T47D (cell line): ENCODE measurements at regions not wholly inside any gene's neighbourhood (a gene's known extent, or its start where the extent isn't known, plus 50 kb on each side); places are given as distances from the start of the nearest gene placed in this dataset.
"Not testable (repeated sequence)": the region's sequence is repeated elsewhere in the genome, so short reads cannot be mapped to it uniquely, and the experiment has no call there.

Experiments used
- DNase-seq, 2 experiments: peaks; one replicate each; pipeline versions ENCODE4 v3.0.0 to v3.0.0-alpha.2; 2011 to 2012; ENCODE audit warnings: low read depth in 1 of 2, low spot score in 1 of 2
- JUND ChIP-seq: IDR thresholded peaks from 2 replicates; pipeline ENCODE4 v1.6.1; 2012; ENCODE audit warnings: low read depth
- in situ Hi-C: cut with HindIII; loops from 2 replicates; pipeline ENCODE4 v1.10.0; 2016; ENCODE audit warnings: low sequenced_read_pairs, low pct_unique_long_range_greater_than_20kb

DNA sequence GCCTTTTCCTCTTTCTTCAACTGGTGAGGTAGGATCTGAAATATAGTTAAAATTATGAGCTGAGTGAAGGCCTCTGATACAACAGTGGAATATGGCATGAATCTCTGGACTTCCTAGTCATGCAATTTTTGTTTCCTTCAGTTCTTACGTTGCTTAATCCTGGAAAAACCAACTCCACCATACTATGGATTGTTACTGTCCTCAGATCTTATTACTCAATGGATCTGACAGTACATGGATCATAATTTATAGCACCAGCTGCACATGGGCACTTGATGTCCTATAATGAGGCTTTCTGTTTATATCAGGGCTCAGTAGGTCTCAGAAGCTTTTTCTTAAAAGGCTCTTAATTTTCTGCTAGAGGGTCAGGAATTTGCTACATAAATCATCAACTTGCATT lies 1341.0 kb upstream of the EYS start:
- DNase-seq: no peak
- TF ChIP-seq JUND: no peak
- in situ Hi-C loops: no loop called here

DNA sequence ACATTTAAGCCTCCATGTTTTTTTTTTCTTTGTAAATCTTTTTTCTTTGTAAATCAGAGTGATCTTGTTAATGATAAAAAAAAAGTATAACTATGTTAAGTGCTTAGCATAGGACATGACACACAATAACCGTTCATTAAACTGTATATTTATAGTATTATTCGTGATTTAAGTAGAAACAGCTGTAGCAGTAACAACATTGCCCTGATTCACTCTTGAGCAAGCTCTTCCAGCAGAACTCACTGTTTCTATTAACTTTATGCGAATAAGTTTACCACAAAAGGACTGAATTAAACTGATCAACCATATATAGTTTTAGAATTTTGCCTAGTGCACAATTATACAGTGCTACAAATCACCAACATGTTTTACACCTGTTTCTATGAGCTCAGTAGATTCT lies 1338.0 kb upstream of the EYS start:
- TF ChIP-seq JUND: no peak
- no peak for DNase-seq
- in situ Hi-C loops: no loop called here

DNA sequence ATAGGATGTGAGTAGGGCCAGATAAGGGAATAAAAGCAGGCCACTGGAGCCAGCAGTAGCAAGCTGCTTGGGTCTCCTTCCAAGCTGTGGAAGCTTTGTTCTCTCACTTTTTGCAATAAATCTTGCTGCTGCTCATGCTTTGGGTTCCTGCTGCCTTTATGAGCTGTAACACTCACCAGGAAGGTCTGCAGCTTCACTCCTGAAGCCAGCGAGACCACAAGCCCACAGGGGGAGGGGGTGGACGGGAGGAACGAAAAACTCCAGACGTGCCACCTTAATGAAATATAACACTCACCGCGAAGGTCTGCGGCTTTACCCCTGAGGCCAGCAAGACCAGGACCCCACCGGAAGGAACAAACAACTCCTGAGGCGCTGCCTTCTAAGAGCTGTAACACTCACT lies 1324.4 kb upstream of the EYS start:
- TF ChIP-seq JUND: no peak
- in situ Hi-C loops: no loop called here
- DNase-seq: no peak

DNA sequence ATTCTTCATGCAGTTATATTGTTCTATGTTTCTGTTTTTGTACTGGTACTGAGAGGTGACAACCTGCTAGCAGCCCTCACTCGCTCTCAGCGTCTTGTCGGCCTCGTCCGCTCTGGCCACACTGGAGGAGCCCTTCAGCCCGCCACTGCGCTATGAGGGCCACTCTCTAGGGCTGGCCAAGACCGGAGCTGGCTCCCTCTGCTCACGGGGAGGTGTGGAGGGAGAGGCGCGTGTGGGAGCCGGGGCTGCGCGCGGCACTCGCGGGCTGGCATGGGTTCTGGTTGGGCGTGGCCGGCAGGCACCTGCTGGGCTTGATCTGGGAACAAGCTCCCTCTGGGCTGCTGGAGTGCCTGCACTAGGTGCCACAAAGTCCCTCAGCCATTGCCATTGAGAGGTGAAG lies 1323.8 kb upstream of the EYS start:
- no peak for TF ChIP-seq JUND
- in situ Hi-C loops: no loop called here
- DNase-seq: no peak

GRCh38 chr6:67016921-67017460 lies 1310.0 kb upstream of the EYS start:
- no peak for TF ChIP-seq JUND
- no peak for DNase-seq
- in situ Hi-C loops: no loop called here

- TF ChIP-seq JUND: no peak
- DNase-seq: no peak
- in situ Hi-C loops: no loop called here
Measured at GRCh38 chr6:67011441-67011840, 1304.4 kb upstream of the EYS start.

- in situ Hi-C loops: no loop called here
- no peak for TF ChIP-seq JUND
Measured at GRCh38 chr6:67009818-67010217, 1302.8 kb upstream of the EYS start.

DNA sequence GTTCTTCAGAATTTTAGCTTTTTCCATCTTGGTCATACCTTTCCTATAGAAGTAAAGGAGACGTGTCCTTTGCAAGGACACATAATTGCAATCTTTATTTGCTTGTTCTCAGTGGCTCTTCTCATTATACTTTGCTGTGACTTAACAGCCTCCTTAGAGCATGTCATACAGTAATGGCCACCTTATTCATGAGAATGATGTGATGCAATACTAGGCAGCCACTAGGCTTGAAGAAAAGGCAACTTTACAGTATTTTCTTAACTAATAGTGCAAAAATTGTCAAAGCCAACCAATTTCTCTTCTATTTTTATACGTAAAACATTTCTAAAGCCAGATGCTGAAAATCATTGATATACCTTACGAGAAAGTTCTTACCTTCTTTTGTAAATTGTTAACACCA lies 1296.8 kb upstream of the EYS start:
- no peak for TF ChIP-seq JUND
- in situ Hi-C loops: no loop called here
- DNase-seq: no peak

More at GRCh38 chr6:67009818-67010217, 1302.8 kb upstream of the EYS start:
- no peak for DNase-seq

- in situ Hi-C loops: no loop called here
- DNase-seq: no peak
- no peak for TF ChIP-seq JUND
Measured at GRCh38 chr6:67000121-67000520, 1293.1 kb upstream of the EYS start.

GRCh38 chr6:66997579-66997978 lies 1290.6 kb upstream of the EYS start:
- DNase-seq, in situ Hi-C loops: not testable (repeated sequence)

DNA sequence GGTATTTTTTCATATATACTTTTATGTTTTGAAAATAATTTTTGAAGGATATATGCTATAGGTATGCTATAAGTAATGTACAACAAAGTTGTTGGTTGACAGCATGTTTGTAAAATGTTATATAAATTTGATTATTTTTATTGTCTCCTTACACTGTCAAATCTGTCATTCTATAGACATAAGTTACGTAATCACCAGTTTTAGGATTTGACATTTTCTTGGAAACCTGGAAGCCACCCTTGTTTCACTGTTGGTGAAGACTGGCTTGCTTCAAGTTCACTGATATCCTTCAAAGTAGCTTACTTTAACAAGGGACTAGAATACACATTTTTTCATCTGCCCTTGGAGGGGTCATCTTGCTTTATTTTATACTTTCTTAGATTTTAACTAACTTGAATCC lies 1288.6 kb upstream of the EYS start:
- no peak for DNase-seq
- in situ Hi-C loops: no loop called here
- TF ChIP-seq JUND: no peak

- in situ Hi-C loops, DNase-seq: not testable (repeated sequence)
Measured at GRCh38 chr6:66993708-66994107, 1286.7 kb upstream of the EYS start.

DNA sequence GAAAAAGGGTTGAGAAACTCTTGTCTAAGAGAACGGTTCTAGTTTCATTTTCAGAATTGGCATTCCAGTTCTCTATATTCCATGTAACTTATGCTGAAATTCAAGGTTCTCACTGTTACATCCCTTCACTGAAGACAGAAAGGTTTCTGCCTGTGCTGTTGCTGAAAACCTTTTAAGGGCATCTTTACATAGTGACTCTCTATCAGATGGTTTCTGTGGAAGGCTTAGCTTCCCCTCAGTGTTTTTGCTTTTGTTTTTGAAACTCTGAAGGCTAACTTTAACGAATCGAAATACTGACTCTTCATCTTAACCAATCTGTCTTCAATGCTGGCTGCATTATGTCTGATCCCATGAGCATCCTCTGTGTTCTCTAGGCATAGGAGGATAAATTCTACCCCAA lies 1286.2 kb upstream of the EYS start:
- in situ Hi-C loops: no loop called here
- TF ChIP-seq JUND: no peak
- DNase-seq: no peak

DNA sequence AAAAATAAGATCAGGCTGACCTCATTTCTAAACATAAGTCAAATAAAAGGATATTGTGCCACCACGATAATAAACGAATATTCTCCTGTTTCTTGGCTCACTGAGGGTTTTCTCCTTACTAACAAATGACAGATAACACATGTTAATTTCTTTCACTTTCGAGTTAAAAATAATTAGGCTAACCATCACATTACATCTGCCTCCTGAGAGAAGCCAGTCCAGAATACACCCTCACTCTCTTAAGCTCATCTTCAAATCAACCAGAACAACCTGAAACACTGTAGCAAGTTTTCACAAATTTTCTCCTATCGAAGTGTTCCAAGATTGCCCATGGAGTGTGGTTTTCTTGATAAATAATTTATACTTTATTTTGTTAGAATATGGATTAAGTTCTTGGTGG lies 1285.6 kb upstream of the EYS start:
- in situ Hi-C loops: no loop called here
- no peak for DNase-seq
- TF ChIP-seq JUND: no peak
